ENCODE measurements at regions not wholly inside any gene's neighbourhood (a gene's known extent, or its start where the extent isn't known, plus 50 kb on each side); places are given as distances from the start of the nearest gene placed in this dataset.

DNA sequence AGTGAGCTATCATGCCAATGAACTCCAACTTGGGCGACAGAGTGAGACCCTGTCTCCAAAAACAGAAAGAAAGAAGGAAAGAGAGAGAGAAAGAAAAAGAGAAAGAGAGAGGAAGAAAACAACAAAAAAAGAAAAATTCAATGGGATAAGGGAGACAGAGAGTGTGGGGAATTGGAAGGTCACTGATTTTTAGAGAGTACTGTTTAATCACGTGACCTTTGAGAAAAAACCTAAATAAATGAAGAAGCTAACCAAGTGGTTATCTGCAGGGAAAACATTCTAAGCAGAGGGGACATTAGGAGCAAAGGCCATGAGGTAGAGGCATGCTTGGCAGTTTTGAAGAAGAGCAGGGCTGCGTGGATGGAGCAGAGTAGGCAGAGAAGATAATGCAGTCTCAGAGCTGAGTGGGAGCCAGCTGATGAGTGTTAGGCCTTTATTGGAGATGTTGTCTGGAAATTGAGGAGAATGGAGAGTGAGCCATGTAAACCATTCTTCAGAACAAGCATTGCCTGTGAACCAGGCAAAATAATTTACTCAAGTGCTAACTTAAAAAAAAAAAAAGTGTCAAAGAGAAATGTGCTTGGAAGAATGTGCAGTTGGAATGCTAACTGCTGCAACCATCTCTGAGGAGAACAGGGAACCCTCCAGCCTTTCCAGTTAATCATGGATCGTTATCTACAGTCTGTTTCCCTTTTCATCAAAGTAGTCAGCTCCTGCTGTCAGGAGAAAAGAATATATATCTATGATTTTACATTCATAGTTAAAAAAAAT, 377.3 kb upstream of the SEMA6D start:
- H3K27me3 ChIP-seq (ENCODE audit: control insufficient read depth in 2 of 2, insufficient read depth in 2 of 2, low read length in 2 of 2) = no peaks in the 10 kb centered on the region
- H3K9me3 ChIP-seq (ENCODE audit: control insufficient read depth in 2 of 3, low read length in 3 of 3) = no peaks in the 10 kb centered on the region
- Mint-ChIP-seq H3K36me3 (no peaks in the 10 kb centered on the region), H3K4me3 (no peak overlapping the region), H3K27ac (no peak overlapping the region), H3K27me3 (peaks cover 0 to 6% (median 0%) of the 10 kb centered on the region in 5 donors), H3K4me1 (peaks cover 0 to 1% (median 0%) of the 10 kb centered on the region in 7 donors), H3K9me3 (peaks cover 0 to 9% (median 2%) of the 10 kb centered on the region in 11 donors)
- no peak overlapping the region for H3K4me3 ChIP-seq (ENCODE audit: low read length)
- no peak overlapping the region for H3K27ac ChIP-seq (ENCODE audit: low read depth, low read length)
- ATAC-seq (no peak), DNase-seq (no peak)
- CTCF ChIA-PET = no interaction called here
- intact Hi-C loops (cut with micrococcal nuclease) = no loop called here
- H3K36me3 ChIP-seq (ENCODE audit: control insufficient read depth in 2 of 3, insufficient read depth in 3 of 3, low read length in 3 of 3) = no peaks in the 10 kb centered on the region
- no peaks in the 10 kb centered on the region for H3K4me1 ChIP-seq (ENCODE audit: control insufficient read depth in 2 of 2, insufficient read depth in 2 of 2, low read length in 2 of 2)
- POLR2A ChIA-PET = no interaction called here

DNA sequence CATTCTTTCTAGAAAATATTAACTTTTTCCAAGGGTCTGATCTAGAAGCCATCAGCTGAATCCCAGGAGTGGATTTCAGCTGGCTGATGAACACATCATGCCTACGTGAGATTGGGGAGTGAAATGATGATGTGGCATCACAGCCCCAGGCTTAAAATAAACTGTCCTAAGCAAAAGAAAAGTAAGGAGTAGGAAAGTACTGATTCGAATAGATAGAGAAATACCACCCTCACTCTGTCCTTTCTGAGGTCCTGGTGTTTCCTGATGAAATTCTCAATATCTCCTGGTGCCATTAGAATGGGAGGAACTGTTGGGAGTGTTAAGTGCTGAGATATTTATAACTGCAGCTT, 376.8 kb upstream of the SEMA6D start:
- intact Hi-C loops (cut with micrococcal nuclease) = no loop called here
- POLR2A ChIA-PET = no interaction called here
- Mint-ChIP-seq H3K36me3 (no peaks in the 10 kb centered on the region), H3K4me1 (peaks cover 0 to 1% (median 0%) of the 10 kb centered on the region in 7 donors), H3K27me3 (peaks cover 0 to 6% (median 0%) of the 10 kb centered on the region in 5 donors), H3K4me3 (no peak overlapping the region), H3K9me3 (peaks cover 0 to 8% (median 2%) of the 10 kb centered on the region in 11 donors), H3K27ac (no peak overlapping the region)
- DNase-seq (no peak), ATAC-seq (no peak)
- no peaks in the 10 kb centered on the region for H3K4me1 ChIP-seq (ENCODE audit: control insufficient read depth in 2 of 2, insufficient read depth in 2 of 2, low read length in 2 of 2)
- no peaks in the 10 kb centered on the region for H3K36me3 ChIP-seq (ENCODE audit: control insufficient read depth in 2 of 3, insufficient read depth in 3 of 3, low read length in 3 of 3)
- H3K4me3 ChIP-seq (ENCODE audit: low read length) = no peak overlapping the region
- no peaks in the 10 kb centered on the region for H3K27me3 ChIP-seq (ENCODE audit: control insufficient read depth in 2 of 2, insufficient read depth in 2 of 2, low read length in 2 of 2)
- H3K9me3 ChIP-seq (ENCODE audit: control insufficient read depth in 2 of 3, low read length in 3 of 3) = no peaks in the 10 kb centered on the region
- no peak overlapping the region for H3K27ac ChIP-seq (ENCODE audit: low read depth, low read length)
- CTCF ChIA-PET = no interaction called here

DNA sequence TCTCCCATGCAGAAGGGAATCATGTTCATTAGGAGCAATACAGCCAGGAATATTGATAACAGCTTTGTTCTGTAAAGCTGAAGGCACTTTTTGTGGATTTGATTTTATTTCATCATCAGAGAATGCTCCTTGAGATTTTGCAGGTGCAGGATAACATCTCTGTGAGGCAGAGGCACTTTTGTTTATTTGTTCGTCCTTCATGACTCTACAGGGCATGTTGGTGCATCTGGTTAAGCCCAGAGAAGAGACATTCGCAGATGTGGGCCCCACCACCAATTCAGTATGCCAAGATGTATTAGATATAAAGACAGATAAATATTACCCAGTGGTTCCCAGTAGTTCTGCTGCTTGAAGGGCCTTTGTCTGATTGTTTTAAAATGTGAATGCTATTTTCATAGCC, 368.1 kb upstream of the SEMA6D start:
- Mint-ChIP-seq H3K4me1 (no peaks in the 10 kb centered on the region), H3K4me3 (no peak overlapping the region), H3K36me3 (no peaks in the 10 kb centered on the region), H3K27me3 (no peaks in the 10 kb centered on the region), H3K9me3 (peaks cover 0 to 6% (median 0%) of the 10 kb centered on the region in 11 donors), H3K27ac (no peak overlapping the region)
- no peaks in the 10 kb centered on the region for H3K36me3 ChIP-seq (ENCODE audit: control insufficient read depth in 2 of 3, insufficient read depth in 3 of 3, low read length in 3 of 3)
- ChIA-PET POLR2A (no interaction called here), CTCF (no interaction called here)
- DNase-seq (no peak), ATAC-seq (no peak)
- no peaks in the 10 kb centered on the region for H3K9me3 ChIP-seq (ENCODE audit: control insufficient read depth in 2 of 3, low read length in 3 of 3)
- H3K4me1 ChIP-seq (ENCODE audit: control insufficient read depth in 2 of 2, insufficient read depth in 2 of 2, low read length in 2 of 2) = no peaks in the 10 kb centered on the region
- no peak overlapping the region for H3K27ac ChIP-seq (ENCODE audit: low read depth, low read length)
- no peaks in the 10 kb centered on the region for H3K27me3 ChIP-seq (ENCODE audit: control insufficient read depth in 2 of 2, insufficient read depth in 2 of 2, low read length in 2 of 2)
- intact Hi-C loops (cut with micrococcal nuclease) = no loop called here
- H3K4me3 ChIP-seq (ENCODE audit: low read length) = no peak overlapping the region

DNA sequence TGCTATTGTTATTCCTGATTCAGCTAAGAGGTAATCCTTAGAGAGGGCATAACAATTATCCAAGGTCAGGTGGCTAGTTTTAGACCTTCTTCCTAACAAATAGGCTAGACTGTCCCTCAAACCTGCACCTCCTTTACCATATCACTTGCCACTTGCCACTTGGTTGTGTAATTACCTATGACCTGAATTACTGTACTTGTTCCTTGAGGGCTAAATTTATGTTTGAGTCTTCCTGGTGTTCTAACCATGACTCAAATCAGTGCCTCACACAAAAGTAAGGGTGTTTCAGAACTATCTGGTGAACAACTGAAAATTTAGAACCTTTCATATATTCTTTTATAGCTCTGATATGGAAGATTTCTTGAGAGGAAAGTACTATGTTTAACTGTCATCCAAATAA, 365.8 kb upstream of the SEMA6D start:
- no peak overlapping the region for H3K4me3 Mint-ChIP-seq
- peaks cover 0 to 11% (median 0%) of the 10 kb centered on the region in 11 donors for H3K9me3 Mint-ChIP-seq
- Histone ChIP-seq H3K4me3 (ENCODE audit: low read length) (no peak overlapping the region), H3K27me3 (ENCODE audit: control insufficient read depth in 2 of 2, insufficient read depth in 2 of 2, low read length in 2 of 2) (no peaks in the 10 kb centered on the region), H3K36me3 (ENCODE audit: control insufficient read depth in 2 of 3, insufficient read depth in 3 of 3, low read length in 3 of 3) (no peaks in the 10 kb centered on the region), H3K9me3 (ENCODE audit: control insufficient read depth in 2 of 3, low read length in 3 of 3) (no peaks in the 10 kb centered on the region), H3K4me1 (ENCODE audit: control insufficient read depth in 2 of 2, insufficient read depth in 2 of 2, low read length in 2 of 2) (no peaks in the 10 kb centered on the region), H3K27ac (ENCODE audit: low read depth, low read length) (no peak overlapping the region)
- no peaks in the 10 kb centered on the region for H3K36me3 Mint-ChIP-seq
- H3K4me1 Mint-ChIP-seq = no peaks in the 10 kb centered on the region
- DNase-seq (no peak), ATAC-seq (no peak)
- peaks cover 0 to 5% (median 0%) of the 10 kb centered on the region in 5 donors for H3K27me3 Mint-ChIP-seq
- no peak overlapping the region for H3K27ac Mint-ChIP-seq
- ChIA-PET POLR2A (no interaction called here), CTCF (no interaction called here)
- intact Hi-C loops (cut with micrococcal nuclease) = no loop called here

- H3K27ac Mint-ChIP-seq = no peak overlapping the region
- Histone ChIP-seq H3K4me1 (ENCODE audit: control insufficient read depth in 2 of 2, insufficient read depth in 2 of 2, low read length in 2 of 2) (no peaks in the 10 kb centered on the region), H3K27me3 (ENCODE audit: control insufficient read depth in 2 of 2, insufficient read depth in 2 of 2, low read length in 2 of 2) (no peaks in the 10 kb centered on the region), H3K4me3 (ENCODE audit: low read length) (no peak overlapping the region), H3K36me3 (ENCODE audit: control insufficient read depth in 2 of 3, insufficient read depth in 3 of 3, low read length in 3 of 3) (no peaks in the 10 kb centered on the region), H3K9me3 (ENCODE audit: control insufficient read depth in 2 of 3, low read length in 3 of 3) (no peaks in the 10 kb centered on the region), H3K27ac (ENCODE audit: low read depth, low read length) (no peak overlapping the region)
- H3K36me3 Mint-ChIP-seq = no peaks in the 10 kb centered on the region
- POLR2A ChIA-PET = no interaction called here
- H3K27me3 Mint-ChIP-seq = peaks cover 0 to 5% (median 0%) of the 10 kb centered on the region in 5 donors
- CTCF ChIA-PET = no interaction called here
- ATAC-seq (no peak), DNase-seq (no peak)
- H3K4me3 Mint-ChIP-seq = no peak overlapping the region
- intact Hi-C loops (cut with micrococcal nuclease) = no loop called here
- H3K9me3 Mint-ChIP-seq = peaks cover 0 to 13% (median 0%) of the 10 kb centered on the region in 11 donors
- no peaks in the 10 kb centered on the region for H3K4me1 Mint-ChIP-seq
Measured at GRCh38 chr15:47352217-47352616, 365.1 kb upstream of the SEMA6D start.

- Mint-ChIP-seq H3K9me3 (peaks cover 0 to 8% (median 0%) of the 10 kb centered on the region in 11 donors), H3K27me3 (peaks cover 0 to 5% (median 0%) of the 10 kb centered on the region in 5 donors), H3K36me3 (no peaks in the 10 kb centered on the region), H3K4me3 (no peak overlapping the region), H3K27ac (no peak overlapping the region), H3K4me1 (no peaks in the 10 kb centered on the region)
- POLR2A ChIA-PET = no interaction called here
- Histone ChIP-seq H3K9me3 (ENCODE audit: control insufficient read depth in 2 of 3, low read length in 3 of 3) (no peaks in the 10 kb centered on the region), H3K36me3 (ENCODE audit: control insufficient read depth in 2 of 3, insufficient read depth in 3 of 3, low read length in 3 of 3) (no peaks in the 10 kb centered on the region), H3K4me3 (ENCODE audit: low read length) (no peak overlapping the region), H3K4me1 (ENCODE audit: control insufficient read depth in 2 of 2, insufficient read depth in 2 of 2, low read length in 2 of 2) (no peaks in the 10 kb centered on the region), H3K27me3 (ENCODE audit: control insufficient read depth in 2 of 2, insufficient read depth in 2 of 2, low read length in 2 of 2) (no peaks in the 10 kb centered on the region), H3K27ac (ENCODE audit: low read depth, low read length) (no peak overlapping the region)
- intact Hi-C loops (cut with micrococcal nuclease) = no loop called here
- CTCF ChIA-PET = no interaction called here
- no peak for ATAC-seq
- no peak for DNase-seq
Measured at GRCh38 chr15:47355759-47356158, 361.5 kb upstream of the SEMA6D start.

GRCh38 chr15:47356297-47356696, 361.0 kb upstream of the SEMA6D start:
- POLR2A ChIA-PET = no interaction called here
- Mint-ChIP-seq H3K27ac (no peak overlapping the region), H3K36me3 (no peaks in the 10 kb centered on the region), H3K4me3 (no peak overlapping the region), H3K9me3 (peaks cover 0 to 8% (median 0%) of the 10 kb centered on the region in 11 donors), H3K4me1 (no peaks in the 10 kb centered on the region), H3K27me3 (peaks cover 0 to 5% (median 0%) of the 10 kb centered on the region in 5 donors)
- CTCF ChIA-PET = no interaction called here
- no peaks in the 10 kb centered on the region for H3K36me3 ChIP-seq (ENCODE audit: control insufficient read depth in 2 of 3, insufficient read depth in 3 of 3, low read length in 3 of 3)
- ATAC-seq (no peak), DNase-seq (no peak)
- no peak overlapping the region for H3K4me3 ChIP-seq (ENCODE audit: low read length)
- H3K27me3 ChIP-seq (ENCODE audit: control insufficient read depth in 2 of 2, insufficient read depth in 2 of 2, low read length in 2 of 2) = no peaks in the 10 kb centered on the region
- intact Hi-C loops (cut with micrococcal nuclease) = no loop called here
- H3K9me3 ChIP-seq (ENCODE audit: control insufficient read depth in 2 of 3, low read length in 3 of 3) = no peaks in the 10 kb centered on the region
- no peaks in the 10 kb centered on the region for H3K4me1 ChIP-seq (ENCODE audit: control insufficient read depth in 2 of 2, insufficient read depth in 2 of 2, low read length in 2 of 2)
- no peak overlapping the region for H3K27ac ChIP-seq (ENCODE audit: low read depth, low read length)

All from naive thymus-derived CD4-positive, alpha-beta T cell (primary cell).